ENCODE measurements at regions not wholly inside any gene's neighbourhood (a gene's known extent, or its start where the extent isn't known, plus 50 kb on each side); places are given as distances from the start of the nearest gene placed in this dataset.

GRCh38 chr3:178059119-178059518, 477.1 kb upstream of the KCNMB2 start:
- TF ChIP-seq, protein P1, sequence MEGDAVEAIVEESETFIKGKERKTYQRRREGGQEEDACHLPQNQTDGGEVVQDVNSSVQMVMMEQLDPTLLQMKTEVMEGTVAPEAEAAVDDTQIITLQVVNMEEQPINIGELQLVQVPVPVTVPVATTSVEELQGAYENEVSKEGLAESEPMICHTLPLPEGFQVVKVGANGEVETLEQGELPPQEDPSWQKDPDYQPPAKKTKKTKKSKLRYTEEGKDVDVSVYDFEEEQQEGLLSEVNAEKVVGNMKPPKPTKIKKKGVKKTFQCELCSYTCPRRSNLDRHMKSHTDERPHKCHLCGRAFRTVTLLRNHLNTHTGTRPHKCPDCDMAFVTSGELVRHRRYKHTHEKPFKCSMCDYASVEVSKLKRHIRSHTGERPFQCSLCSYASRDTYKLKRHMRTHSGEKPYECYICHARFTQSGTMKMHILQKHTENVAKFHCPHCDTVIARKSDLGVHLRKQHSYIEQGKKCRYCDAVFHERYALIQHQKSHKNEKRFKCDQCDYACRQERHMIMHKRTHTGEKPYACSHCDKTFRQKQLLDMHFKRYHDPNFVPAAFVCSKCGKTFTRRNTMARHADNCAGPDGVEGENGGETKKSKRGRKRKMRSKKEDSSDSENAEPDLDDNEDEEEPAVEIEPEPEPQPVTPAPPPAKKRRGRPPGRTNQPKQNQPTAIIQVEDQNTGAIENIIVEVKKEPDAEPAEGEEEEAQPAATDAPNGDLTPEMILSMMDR (IDR thresholded peaks at IDR 0.05; ENCODE audit: low read length), result no peak
- no peak for TF ChIP-seq EZH2 (optimal IDR thresholded peaks at IDR 0.05; ENCODE audit: low read depth, low read length)
- no peak for TF ChIP-seq EZH2phosphoT487 (IDR thresholded peaks at IDR 0.05; ENCODE audit: low read length)

Data from MM.1S (cell line).